ENCODE measurements at regions not wholly inside any gene's neighbourhood (a gene's known extent, or its start where the extent isn't known, plus 50 kb on each side); places are given as distances from the start of the nearest gene placed in this dataset.
"Not testable (repeated sequence)": the region's sequence is repeated elsewhere in the genome, so short reads cannot be mapped to it uniquely, and the experiment has no call there.

GRCh38 chr3:181932039-181932438 is 220.3 kb downstream of the SOX2 start:
- no peak for TF ChIP-seq CTCF (conservative IDR thresholded peaks at IDR 0.05)
- no peak overlapping the region for H3K27ac ChIP-seq

- TF ChIP-seq CTCF (conservative IDR thresholded peaks at IDR 0.05), result no peak
- H3K27ac ChIP-seq, result no peak overlapping the region
Measured at GRCh38 chr3:181933052-181933618, 221.4 kb downstream of the SOX2 start.

GRCh38 chr3:181935915-181936314 is 224.2 kb downstream of the SOX2 start:
- H3K27ac ChIP-seq, result no peak overlapping the region
- no peak; the same call in 1 of the 2 replicates for TF ChIP-seq CTCF (conservative IDR thresholded peaks at IDR 0.05)

- no peak overlapping the region for H3K27ac ChIP-seq
- no peak for TF ChIP-seq CTCF (conservative IDR thresholded peaks at IDR 0.05)
Measured at GRCh38 chr3:181936774-181937173, 225.0 kb downstream of the SOX2 start.

GRCh38 chr3:181938580-181938979 is 226.9 kb downstream of the SOX2 start:
- H3K27ac ChIP-seq, result not testable (repeated sequence)

- H3K27ac ChIP-seq, result no peak overlapping the region
- TF ChIP-seq CTCF (conservative IDR thresholded peaks at IDR 0.05), result no peak
Measured at GRCh38 chr3:181940703-181941102, 229.0 kb downstream of the SOX2 start.

GRCh38 chr3:181941250-181941649 is 229.5 kb downstream of the SOX2 start:
- no peak overlapping the region for H3K27ac ChIP-seq
- no peak for TF ChIP-seq CTCF (conservative IDR thresholded peaks at IDR 0.05)

GRCh38 chr3:181943285-181943684 is 231.6 kb downstream of the SOX2 start:
- no peak overlapping the region for H3K27ac ChIP-seq
- no peak for TF ChIP-seq CTCF (conservative IDR thresholded peaks at IDR 0.05)

All from VCaP (cell line).